T-cell (primary cell): ENCODE measurements at regions not wholly inside any gene's neighbourhood (a gene's known extent, or its start where the extent isn't known, plus 50 kb on each side); places are given as distances from the start of the nearest gene placed in this dataset.

Experiments used
- ATAC-seq, 4 experiments: fragments of 200-7000 bp in 3 of 4; fragments of 150-1000 bp in 1 of 4; cut with Tn5 transposase; replicated peaks in 1 of 4; 1 replicate in 3 of 4; 2 replicates in 1 of 4; pipeline ENCODE4 v1.10.0; 2021; ENCODE audit warnings: moderate library complexity in 3 of 4, mild to moderate bottlenecking in 2 of 4, moderate number of reproducible peaks in 1 of 4
- CTCF ChIA-PET, 2 donors: fragments of 300-600 bp; sonication (Branson Sonifier 250); formaldehyde crosslinking; loops; one replicate each; lab custom pipeline; 2022; ENCODE audit warnings: antibody characterized with exemption in 2 of 2; lab: Charles Lee
- POLR2A ChIA-PET, 2 donors: fragments of 300-600 bp; sonication (Branson Sonifier 250); formaldehyde crosslinking; loops; one replicate each; lab custom pipeline; 2022; ENCODE audit warnings: antibody characterized with exemption in 2 of 2; lab: Charles Lee
- DNase-seq, 35 experiments: peaks; one replicate each; pipeline versions ENCODE4 v3.0.0 to v3.0.0-alpha.2; 2013 to 2023
- H3K27ac ChIP-seq: one replicate; pipeline ENCODE4 v1.5.1; 2013; ENCODE audit warnings: low read length
- H3K27me3 ChIP-seq, 2 experiments: replicated peaks in 1 of 2; 1 replicate in 1 of 2; 2 replicates in 1 of 2; pipeline versions ENCODE4 v1.6.1 to v1.7.0; 2013; ENCODE audit warnings: low read length in 1 of 2, mixed read lengths in 1 of 2; ENCODE audit not compliant: control insufficient read depth in 2 of 2, insufficient read depth in 2 of 2; ENCODE audit errors: extremely low read depth in 1 of 2
- H3K36me3 ChIP-seq, 2 donors: 1 replicate in 1 of 2; 2 replicates in 1 of 2; pipeline versions ENCODE4 v1.6.1 to v1.7.0; 2013; ENCODE audit warnings: low read length in 1 of 2; ENCODE audit not compliant: control insufficient read depth in 2 of 2, insufficient read depth in 1 of 2; ENCODE audit errors: extremely low read depth in 1 of 2
- H3K4me1 ChIP-seq, 2 experiments: 1 replicate in 1 of 2; 2 replicates in 1 of 2; pipeline versions ENCODE4 v1.6.1 to v1.7.0; 2013; ENCODE audit warnings: low read length in 2 of 2, mixed read lengths in 1 of 2; ENCODE audit not compliant: insufficient read depth in 2 of 2, control insufficient read depth in 1 of 2; ENCODE audit errors: extremely low read depth in 1 of 2
- H3K4me3 ChIP-seq, 2 donors: 1 replicate in 1 of 2; 2 replicates in 1 of 2; pipeline versions ENCODE4 v1.5.1 to v1.7.0; 2013; ENCODE audit warnings: mild to moderate bottlenecking in 2 of 2, low read length in 1 of 2, moderate library complexity in 1 of 2; ENCODE audit not compliant: control insufficient read depth in 1 of 2; ENCODE audit errors: extremely low read depth in 1 of 2
- H3K9me3 ChIP-seq: 2 replicates; pipeline ENCODE4 v1.7.0; 2013
- H3K27ac Mint-ChIP-seq, 2 donors: one replicate each; pipeline ENCODE4 v1.8.0; 2020 to 2021; ENCODE audit warnings: mild to moderate bottlenecking in 2 of 2, mixed read lengths in 2 of 2
- H3K27me3 Mint-ChIP-seq, 2 donors: one replicate each; pipeline ENCODE4 v1.8.0; 2021 to 2022; ENCODE audit warnings: mixed read lengths in 2 of 2
- H3K36me3 Mint-ChIP-seq: one replicate; pipeline ENCODE4 v1.8.0; 2021; ENCODE audit warnings: mixed read lengths
- H3K4me1 Mint-ChIP-seq, 3 donors: one replicate each; pipeline ENCODE4 v1.8.0; 2020 to 2022; ENCODE audit warnings: mixed read lengths in 3 of 3, mild to moderate bottlenecking in 1 of 3
- H3K4me3 Mint-ChIP-seq, 3 donors: one replicate each; pipeline ENCODE4 v1.8.0; 2020 to 2022; ENCODE audit warnings: mild to moderate bottlenecking in 3 of 3, mixed read lengths in 3 of 3, moderate library complexity in 3 of 3
- H3K9me3 Mint-ChIP-seq, 3 donors: one replicate each; pipeline ENCODE4 v1.8.0; 2020 to 2022; ENCODE audit warnings: mixed read lengths in 3 of 3
- WGBS: methylation state at CpG from one replicate; pipeline ENCODE4 v1.1.5; 2013; ENCODE audit warnings: missing lambda C conversion rate; ENCODE audit not compliant: insufficient coverage; 5-methylcytosine and 5-hydroxymethylcytosine counted together

DNA sequence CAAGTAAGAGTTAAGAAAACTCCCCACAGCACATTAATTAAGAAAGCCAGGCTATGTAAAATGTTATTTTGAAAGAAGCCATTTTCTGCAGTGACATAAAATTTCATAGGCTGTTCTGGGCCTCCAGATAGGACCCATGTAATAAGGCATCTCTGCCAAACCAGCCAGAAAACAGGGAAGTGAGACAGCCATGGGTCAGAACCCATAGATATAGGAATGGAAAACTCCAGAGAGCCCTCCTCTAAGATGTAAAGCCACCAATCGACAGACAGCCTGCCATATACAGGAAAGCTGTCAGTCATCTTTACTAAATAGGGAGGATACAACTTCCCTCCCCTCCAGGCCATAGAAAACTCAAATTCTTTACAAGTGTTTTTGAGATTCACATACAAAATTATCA, 493.3 kb downstream of the COG6 start:
- Histone ChIP-seq H3K4me1 (peaks cover 24 to 37% of the 10 kb centered on the region in 2 experiments), H3K36me3 (no peaks in the 10 kb centered on the region), H3K9me3 (no peaks in the 10 kb centered on the region), H3K27me3 (no peaks in the 10 kb centered on the region), H3K27ac (no peak overlapping the region), H3K4me3 (no peak overlapping the region)
- Mint-ChIP-seq H3K9me3 (no peaks in the 10 kb centered on the region), H3K27ac (peak overlapping the region; percentile 56 to 65), H3K4me3 (peak overlapping the region in 1 of 3 donors; percentile 21), H3K4me1 (peaks cover 62 to 69% (median 68%) of the 10 kb centered on the region in 3 donors), H3K36me3 (no peaks in the 10 kb centered on the region), H3K27me3 (no peaks in the 10 kb centered on the region)
- CTCF ChIA-PET, result no interaction called here
- POLR2A ChIA-PET, result interaction anchor here (0.6 kb wide), 2 partner anchors 23 to 1114 kb away, joined by 5 to 13 read pairs; no protein-coding TSS in a partner anchor
- no peak for DNase-seq
- WGBS, result no CpG with 5 or more reads among the region's 1 CpG
- no peak for ATAC-seq

GRCh38 chr13:40149611-40150274, 494.3 kb downstream of the COG6 start:
- Histone ChIP-seq H3K27me3 (no peaks in the 10 kb centered on the region), H3K9me3 (no peaks in the 10 kb centered on the region), H3K27ac (no peak overlapping the region), H3K4me1 (peaks cover 24 to 29% of the 10 kb centered on the region in 2 experiments), H3K36me3 (no peaks in the 10 kb centered on the region), H3K4me3 (no peak overlapping the region)
- Mint-ChIP-seq H3K27me3 (no peaks in the 10 kb centered on the region), H3K4me1 (peaks cover 56 to 67% (median 64%) of the 10 kb centered on the region in 3 donors), H3K27ac (peak overlapping the region; percentile 57 to 60), H3K9me3 (no peaks in the 10 kb centered on the region), H3K36me3 (no peaks in the 10 kb centered on the region), H3K4me3 (no peak overlapping the region)
- 79% methylated on average over 3 of the region's 6 CpGs for WGBS
- CTCF ChIA-PET, result no interaction called here
- no peak for DNase-seq
- POLR2A ChIA-PET, result interaction anchor here in 1 of 2 donors (0.6 kb wide), 1 partner anchor 1113 kb away, joined by 13 read pairs; no protein-coding TSS in a partner anchor
- no peak for ATAC-seq

DNA sequence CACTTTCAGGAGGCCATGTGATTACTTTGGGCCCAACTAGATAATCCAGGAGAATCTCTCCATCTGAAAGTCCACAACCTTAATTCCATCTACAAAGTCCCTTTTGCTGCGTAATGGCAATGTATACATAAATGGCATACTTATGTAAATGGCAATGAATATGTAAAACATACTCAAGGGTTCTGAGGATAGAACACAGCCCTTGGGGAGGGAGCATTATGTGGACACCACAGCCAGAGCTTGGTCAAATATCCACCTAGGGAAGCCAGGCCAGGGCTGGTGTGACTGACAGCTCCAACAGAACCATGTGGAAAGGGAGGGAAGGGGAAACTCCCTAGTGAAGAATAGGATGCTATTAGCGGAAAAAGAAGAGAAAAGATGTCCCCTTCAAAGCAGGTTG, 496.2 kb downstream of the COG6 start:
- WGBS, result no CpG with 5 or more reads among the region's 2 CpGs
- DNase-seq (no peak), ATAC-seq (no peak)
- ChIA-PET POLR2A (no interaction called here), CTCF (interaction anchor here in 1 of 2 donors (0.9 kb wide), 1 partner anchor 18 kb away, joined by 4 read pairs; no protein-coding TSS in a partner anchor)
- Histone ChIP-seq H3K36me3 (no peaks in the 10 kb centered on the region), H3K27ac (no peak overlapping the region), H3K9me3 (no peaks in the 10 kb centered on the region), H3K27me3 (no peaks in the 10 kb centered on the region), H3K4me3 (no peak overlapping the region), H3K4me1 (peaks cover 12 to 16% of the 10 kb centered on the region in 2 experiments)
- H3K27ac Mint-ChIP-seq, result no peak overlapping the region
- no peaks in the 10 kb centered on the region for H3K36me3 Mint-ChIP-seq
- H3K4me1 Mint-ChIP-seq, result peaks cover 41 to 50% (median 47%) of the 10 kb centered on the region in 3 donors
- no peaks in the 10 kb centered on the region for H3K27me3 Mint-ChIP-seq
- no peak overlapping the region for H3K4me3 Mint-ChIP-seq
- no peaks in the 10 kb centered on the region for H3K9me3 Mint-ChIP-seq

GRCh38 chr13:40152145-40152544, 496.7 kb downstream of the COG6 start:
- POLR2A ChIA-PET, result no interaction called here
- Mint-ChIP-seq H3K4me1 (peaks cover 40 to 45% (median 42%) of the 10 kb centered on the region in 3 donors), H3K27me3 (no peaks in the 10 kb centered on the region), H3K27ac (no peak overlapping the region), H3K36me3 (no peaks in the 10 kb centered on the region), H3K9me3 (no peaks in the 10 kb centered on the region), H3K4me3 (no peak overlapping the region)
- CTCF ChIA-PET, result no interaction called here
- Histone ChIP-seq H3K9me3 (no peaks in the 10 kb centered on the region), H3K4me3 (no peak overlapping the region), H3K27ac (no peak overlapping the region), H3K36me3 (no peaks in the 10 kb centered on the region), H3K27me3 (no peaks in the 10 kb centered on the region), H3K4me1 (peaks cover 11 to 12% of the 10 kb centered on the region in 2 experiments)
- DNase-seq, result no peak
- ATAC-seq, result no peak
- WGBS, result 100% methylated on average over 1 of the region's 3 CpGs

DNA sequence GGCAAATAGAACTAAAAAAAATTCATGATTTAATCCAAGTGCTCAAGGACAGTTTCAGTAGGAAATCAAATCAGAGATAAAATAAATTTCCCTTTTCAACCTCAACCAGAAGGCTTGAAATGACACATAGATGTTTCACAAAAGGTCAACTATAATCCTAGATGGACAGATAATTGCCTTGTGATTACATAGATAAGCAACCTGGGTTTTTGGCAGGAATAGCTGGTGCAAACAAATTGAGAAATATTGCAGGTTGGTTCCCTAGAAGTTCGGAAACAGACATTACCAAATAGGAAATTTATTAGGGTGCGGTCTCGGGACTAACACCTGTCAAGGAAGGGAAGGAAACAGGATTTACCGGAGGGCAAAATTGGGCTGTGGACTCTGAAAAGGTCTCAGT, 497.5 kb downstream of the COG6 start:
- no peak overlapping the region for H3K27ac Mint-ChIP-seq

GRCh38 chr13:40153516-40153915, 498.1 kb downstream of the COG6 start:
- no peaks in the 10 kb centered on the region for H3K9me3 ChIP-seq
- H3K36me3 Mint-ChIP-seq, result no peaks in the 10 kb centered on the region
- no peak overlapping the region for H3K4me3 ChIP-seq
- H3K4me1 Mint-ChIP-seq, result peaks cover 30 to 36% (median 33%) of the 10 kb centered on the region in 3 donors
- no peaks in the 10 kb centered on the region for H3K36me3 ChIP-seq
- POLR2A ChIA-PET, result no interaction called here
- H3K27ac ChIP-seq, result no peak overlapping the region
- no peaks in the 10 kb centered on the region for H3K27me3 Mint-ChIP-seq
- H3K4me1 ChIP-seq, result peaks cover 2 to 4% of the 10 kb centered on the region in 2 experiments
- 79% methylated on average over 2 of the region's 2 CpGs for WGBS
- H3K4me3 Mint-ChIP-seq, result no peak overlapping the region
- DNase-seq (peak in 28 of 35 experiments; percentile 8 to 52 (median 32)), ATAC-seq (peak; percentile 36 to 58 (median 52))
- CTCF ChIA-PET, result interaction anchor here in 1 of 2 donors (0.6 kb wide), 1 partner anchor 161 kb away, joined by 3 read pairs; no protein-coding TSS in a partner anchor
- no peaks in the 10 kb centered on the region for H3K27me3 ChIP-seq
- no peaks in the 10 kb centered on the region for H3K9me3 Mint-ChIP-seq
- H3K27ac Mint-ChIP-seq, result peak overlapping the region; percentile 61 to 74

More for the DNA sequence above, 497.5 kb downstream of the COG6 start:
- H3K4me3 ChIP-seq, result no peak overlapping the region
- no peaks in the 10 kb centered on the region for H3K36me3 Mint-ChIP-seq
- H3K27ac ChIP-seq, result no peak overlapping the region
- H3K27me3 Mint-ChIP-seq, result no peaks in the 10 kb centered on the region
- ATAC-seq (no peak), DNase-seq (no peak)
- no peaks in the 10 kb centered on the region for H3K36me3 ChIP-seq
- no peaks in the 10 kb centered on the region for H3K9me3 ChIP-seq
- WGBS, result 100% methylated on average over 3 of the region's 4 CpGs
- ChIA-PET POLR2A (no interaction called here), CTCF (interaction anchor here in 1 of 2 donors (0.6 kb wide), 1 partner anchor 162 kb away, joined by 3 read pairs; no protein-coding TSS in a partner anchor)
- peaks cover 36 to 42% (median 39%) of the 10 kb centered on the region in 3 donors for H3K4me1 Mint-ChIP-seq
- H3K4me3 Mint-ChIP-seq, result no peak overlapping the region
- peaks cover 7 to 9% of the 10 kb centered on the region in 2 experiments for H3K4me1 ChIP-seq
- H3K9me3 Mint-ChIP-seq, result no peaks in the 10 kb centered on the region
- no peaks in the 10 kb centered on the region for H3K27me3 ChIP-seq
